Breast epithelium (tissue), 4 donors: ENCODE measurements at regions not wholly inside any gene's neighbourhood (a gene's known extent, or its start where the extent isn't known, plus 50 kb on each side); places are given as distances from the start of the nearest gene placed in this dataset.
"Not testable (repeated sequence)": the region's sequence is repeated elsewhere in the genome, so short reads cannot be mapped to it uniquely, and the experiment has no call there.

Experiments used
- DNase-seq, 2 donors: peaks; one replicate each; pipeline ENCODE4 v3.0.0-alpha.2; 2019; ENCODE audit warnings: low spot score in 2 of 2
- H3K27ac ChIP-seq, 2 donors: fragments of 200-600 bp; sonication (generic) in 1 of 2; one replicate each; pipeline ENCODE4 v1.5.1; 2016 to 2019; ENCODE audit warnings: mild to moderate bottlenecking in 1 of 2
- H3K27me3 ChIP-seq, 2 donors: fragments of 200-600 bp; sonication (generic) in 1 of 2; one replicate each; pipeline versions ENCODE4 v1.5.1 to v1.6.0; 2017 to 2019; ENCODE audit warnings: control low read depth in 1 of 2, mild to moderate bottlenecking in 1 of 2
- H3K36me3 ChIP-seq: fragments of 200-600 bp; one replicate; pipeline ENCODE4 v1.5.1; 2019
- H3K4me1 ChIP-seq, 2 donors: fragments of 200-600 bp; sonication (generic); one replicate each; pipeline ENCODE4 v1.5.1; 2016 to 2019; ENCODE audit warnings: control low read depth in 1 of 2
- H3K4me3 ChIP-seq, 3 donors: fragments of 200-600 bp; sonication (generic); 1 replicate in 2 of 3; 2 replicates in 1 of 3; pipeline ENCODE4 v1.5.1; 2016 to 2019; ENCODE audit warnings: mild to moderate bottlenecking in 3 of 3, moderate library complexity in 2 of 3
- H3K9me3 ChIP-seq, 2 donors: fragments of 200-600 bp; sonication (generic) in 1 of 2; one replicate each; pipeline ENCODE4 v1.5.1; 2016 to 2019; ENCODE audit warnings: control low read depth in 1 of 2
- intact Hi-C: fragments of 100-400 bp; cut with DNase I; formaldehyde crosslinking; loops from one replicate; pipeline ENCODE4 v1.15.1; 2023; ENCODE audit warnings: low total_unique reads

DNA sequence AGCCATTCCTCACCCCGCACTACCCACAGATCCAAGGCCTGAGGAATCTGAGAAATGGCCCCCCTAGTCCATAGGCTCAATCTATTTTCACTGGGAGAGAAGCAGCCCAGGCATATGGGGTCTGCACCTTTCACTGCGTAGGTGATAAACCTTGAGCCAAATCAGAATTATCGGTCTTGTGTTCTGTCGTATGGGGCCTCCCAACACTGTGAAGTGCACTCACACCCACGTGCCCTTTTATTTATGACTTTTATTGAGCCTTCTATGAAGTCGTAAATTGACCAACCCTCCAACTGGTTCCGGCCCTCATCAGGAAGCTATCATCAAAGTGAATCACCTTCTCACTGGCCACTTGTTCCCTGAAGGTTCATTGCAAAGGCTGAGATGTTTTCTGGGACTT, 259.3 kb downstream of the NPIPA7 start:
- H3K36me3 ChIP-seq, H3K4me1 ChIP-seq, H3K27ac ChIP-seq, intact Hi-C loops, H3K9me3 ChIP-seq, H3K27me3 ChIP-seq, H3K4me3 ChIP-seq, DNase-seq: not testable (repeated sequence)

DNA sequence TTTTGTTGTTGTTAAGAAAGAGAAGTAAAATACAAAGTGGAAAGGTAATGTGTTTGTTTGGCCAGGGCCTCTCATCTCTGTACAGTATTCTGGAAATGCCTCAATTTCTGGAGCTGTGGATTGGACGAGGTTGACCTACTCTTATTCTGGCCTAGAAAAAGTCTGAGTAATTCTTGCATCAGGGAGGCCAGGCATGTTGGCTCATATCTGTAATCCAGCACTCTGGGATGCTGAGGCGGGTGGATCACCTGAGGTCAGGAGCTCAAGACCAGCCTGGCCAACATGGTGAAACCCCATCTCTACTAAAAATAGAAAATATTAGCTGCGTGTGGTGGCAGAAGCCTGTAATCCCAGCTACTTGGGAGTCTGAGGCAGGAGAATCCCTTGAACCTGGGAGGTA, 259.8 kb downstream of the NPIPA7 start:
- H3K27ac ChIP-seq, H3K4me1 ChIP-seq, H3K4me3 ChIP-seq, intact Hi-C loops, H3K36me3 ChIP-seq, H3K27me3 ChIP-seq, H3K9me3 ChIP-seq, DNase-seq: not testable (repeated sequence)

DNA sequence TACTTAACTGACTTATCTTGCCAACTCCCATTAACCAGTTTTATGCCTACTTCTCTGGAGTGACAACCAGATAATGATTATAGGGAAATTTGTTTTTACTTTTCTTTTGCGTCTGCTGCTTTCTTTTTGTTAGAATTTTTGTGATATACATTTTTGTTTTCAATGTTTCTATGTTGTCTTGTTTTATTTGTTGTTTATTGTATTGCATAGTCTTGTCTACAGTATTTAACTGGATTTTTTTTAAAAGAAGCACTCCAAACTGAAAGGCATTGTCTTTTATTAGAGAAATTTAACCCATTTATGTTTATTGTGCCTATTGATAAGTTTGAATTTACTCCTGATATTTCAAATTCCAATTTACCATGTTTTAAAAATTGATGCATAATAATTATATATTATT, 264.9 kb downstream of the NPIPA7 start:
- intact Hi-C loops, DNase-seq, H3K27ac ChIP-seq, H3K27me3 ChIP-seq, H3K4me3 ChIP-seq, H3K4me1 ChIP-seq, H3K9me3 ChIP-seq, H3K36me3 ChIP-seq: not testable (repeated sequence)

DNA sequence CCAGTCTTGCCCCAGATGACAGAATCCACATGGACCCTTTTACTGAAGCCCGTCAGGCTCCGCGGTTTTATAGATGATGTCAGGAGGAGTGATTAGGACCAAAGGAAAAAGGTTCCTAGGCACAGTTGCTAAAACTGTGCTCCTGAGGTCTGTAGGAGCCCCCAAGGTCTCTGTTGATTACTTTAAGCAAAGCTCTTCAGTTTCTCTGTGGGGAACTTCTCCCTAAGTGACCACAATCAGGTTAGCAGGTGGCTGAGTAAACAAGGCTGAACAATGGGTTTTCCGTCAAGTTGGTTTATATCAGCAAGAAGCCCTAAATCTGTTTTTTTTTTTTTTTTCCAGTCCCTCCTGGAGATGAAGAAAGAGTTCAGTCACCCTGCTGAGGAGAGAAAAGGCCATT, 269.1 kb downstream of the NPIPA7 start:
- H3K27ac ChIP-seq, H3K4me1 ChIP-seq, DNase-seq, H3K9me3 ChIP-seq, intact Hi-C loops, H3K27me3 ChIP-seq, H3K4me3 ChIP-seq, H3K36me3 ChIP-seq: not testable (repeated sequence)

DNA sequence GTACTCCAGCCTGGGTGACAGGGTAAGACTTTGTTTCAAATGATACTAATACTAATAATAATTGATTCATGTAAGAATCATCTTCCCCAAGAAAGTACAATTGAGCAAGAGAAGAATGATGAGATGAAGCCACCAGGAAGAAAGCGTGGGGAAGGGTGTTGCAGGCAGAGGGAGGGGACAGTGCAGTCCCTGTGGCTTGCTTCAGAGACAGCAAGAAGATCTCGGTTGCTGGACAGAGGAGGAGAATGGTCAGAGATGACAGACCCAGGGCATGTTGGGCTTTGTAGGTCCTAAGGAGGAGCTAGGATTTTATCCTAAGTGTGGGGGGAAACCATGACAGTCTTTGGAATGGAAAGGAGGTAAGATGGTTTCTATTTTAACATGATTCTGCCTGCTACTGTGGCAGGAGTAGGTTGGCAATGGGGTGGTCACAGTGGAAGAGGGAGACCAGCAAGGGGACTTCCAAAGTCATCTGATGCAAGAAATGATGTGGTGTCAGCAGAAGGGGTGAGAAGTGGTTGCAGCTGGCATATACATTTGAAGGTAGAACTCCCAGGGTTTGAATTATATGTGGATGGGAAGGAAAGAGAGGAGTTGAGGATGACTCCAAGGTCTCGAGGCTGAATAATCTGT, 293.4 kb downstream of the NPIPA7 start:
- H3K27ac ChIP-seq, H3K36me3 ChIP-seq, intact Hi-C loops, DNase-seq, H3K4me3 ChIP-seq, H3K4me1 ChIP-seq, H3K27me3 ChIP-seq, H3K9me3 ChIP-seq: not testable (repeated sequence)

DNA sequence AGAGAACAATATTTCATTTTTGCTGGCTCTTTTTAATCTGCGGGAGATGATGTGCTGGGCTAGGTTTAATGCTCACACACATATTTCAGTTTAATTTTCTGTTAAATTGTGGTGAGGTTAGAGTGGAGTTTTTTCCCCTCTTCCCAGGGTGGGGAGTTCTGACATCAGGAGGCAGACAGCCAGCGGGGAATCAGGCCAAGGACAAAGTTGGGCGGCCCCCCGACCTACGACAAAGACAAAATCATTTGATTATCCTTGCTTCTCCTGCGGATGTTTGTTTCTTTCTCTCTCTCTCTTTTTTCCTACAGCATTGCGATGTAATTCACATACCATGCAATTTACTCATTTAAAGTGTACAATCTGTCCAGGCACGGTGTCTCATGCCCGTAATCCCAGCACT, 295.9 kb downstream of the NPIPA7 start:
- H3K4me1 ChIP-seq, intact Hi-C loops, DNase-seq, H3K36me3 ChIP-seq, H3K27ac ChIP-seq, H3K27me3 ChIP-seq, H3K4me3 ChIP-seq, H3K9me3 ChIP-seq: not testable (repeated sequence)

DNA sequence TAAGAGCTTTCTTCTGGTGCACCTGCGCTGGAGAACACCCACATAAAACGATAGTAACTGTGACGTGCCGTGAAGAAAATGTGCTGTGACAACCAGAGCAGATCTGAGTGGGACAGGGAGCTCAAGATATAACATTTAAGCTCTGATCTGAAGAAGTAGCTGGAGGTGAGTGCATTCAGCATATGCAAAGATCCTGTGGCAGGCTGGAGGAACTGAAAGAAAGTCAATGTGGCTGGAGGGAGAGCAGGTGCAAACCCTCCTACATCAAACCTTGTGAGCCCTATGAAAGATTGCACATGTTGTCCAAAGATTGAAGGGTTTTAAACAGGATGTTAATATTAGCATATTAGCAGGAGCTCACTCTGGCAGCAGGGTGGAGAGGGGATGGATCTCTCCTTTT, 342.9 kb downstream of the NPIPA7 start:
- H3K4me1 ChIP-seq, H3K27me3 ChIP-seq, H3K27ac ChIP-seq, intact Hi-C loops, H3K4me3 ChIP-seq, H3K9me3 ChIP-seq, H3K36me3 ChIP-seq, DNase-seq: not testable (repeated sequence)

DNA sequence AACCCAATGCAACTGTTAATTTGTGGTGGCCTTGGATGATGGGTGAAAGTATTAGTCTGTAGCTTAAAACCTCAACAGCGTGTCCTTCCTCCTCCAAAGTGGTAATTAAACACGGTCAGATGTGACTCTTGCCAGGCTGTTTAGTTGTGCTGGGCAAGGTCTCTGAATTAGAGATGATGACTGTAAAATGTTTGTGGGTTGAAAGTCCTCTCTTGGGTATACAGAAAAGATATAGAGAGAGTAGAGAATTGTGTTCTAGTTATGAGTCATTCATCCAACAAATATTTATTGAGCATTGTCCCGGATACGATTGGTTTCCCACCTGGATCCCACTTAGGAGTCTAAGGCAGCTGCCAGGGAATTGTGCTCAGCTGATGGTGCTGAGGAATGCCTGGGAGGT, 343.7 kb downstream of the NPIPA7 start:
- intact Hi-C loops = not testable (repeated sequence)

DNA sequence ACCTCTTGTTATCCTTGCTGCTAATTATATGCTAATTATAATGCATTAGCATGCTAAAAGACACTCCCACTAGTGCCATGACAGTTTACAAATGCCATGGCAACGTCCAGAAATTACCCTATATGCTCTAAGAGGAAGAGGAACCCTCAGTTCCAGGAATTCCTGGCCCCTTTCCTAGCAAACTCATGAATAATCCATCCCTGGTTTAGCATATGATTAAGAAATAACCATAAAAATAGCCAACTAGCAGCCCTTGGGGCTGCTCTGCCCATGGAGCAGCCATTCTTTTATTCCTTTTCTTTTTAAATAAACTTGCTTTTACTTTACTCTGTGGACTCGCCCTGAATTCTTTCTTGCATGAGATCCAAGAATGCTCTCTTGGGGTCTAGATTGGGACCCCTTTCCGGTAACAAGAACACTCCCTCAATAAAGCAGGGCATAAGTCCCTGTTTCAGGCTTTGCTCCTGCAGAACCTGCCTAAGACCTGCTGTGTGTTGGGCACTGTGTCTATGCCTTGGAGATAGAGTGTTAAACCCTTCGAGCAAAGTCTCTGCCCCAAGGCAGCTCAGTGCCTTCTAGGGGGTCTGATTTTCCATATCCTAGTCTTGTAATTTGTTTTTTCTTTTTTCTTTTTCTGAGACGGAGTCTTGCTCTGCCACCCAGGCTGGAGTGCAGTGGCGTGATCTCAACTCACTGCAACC, 345.0 kb downstream of the NPIPA7 start:
- H3K9me3 ChIP-seq, H3K27ac ChIP-seq, H3K27me3 ChIP-seq, H3K36me3 ChIP-seq, H3K4me1 ChIP-seq, intact Hi-C loops, H3K4me3 ChIP-seq, DNase-seq: not testable (repeated sequence)

More for the DNA sequence above, 343.7 kb downstream of the NPIPA7 start:
- not testable (repeated sequence) for DNase-seq, H3K9me3 ChIP-seq, H3K4me1 ChIP-seq, H3K27me3 ChIP-seq, H3K36me3 ChIP-seq, H3K4me3 ChIP-seq, H3K27ac ChIP-seq

DNA sequence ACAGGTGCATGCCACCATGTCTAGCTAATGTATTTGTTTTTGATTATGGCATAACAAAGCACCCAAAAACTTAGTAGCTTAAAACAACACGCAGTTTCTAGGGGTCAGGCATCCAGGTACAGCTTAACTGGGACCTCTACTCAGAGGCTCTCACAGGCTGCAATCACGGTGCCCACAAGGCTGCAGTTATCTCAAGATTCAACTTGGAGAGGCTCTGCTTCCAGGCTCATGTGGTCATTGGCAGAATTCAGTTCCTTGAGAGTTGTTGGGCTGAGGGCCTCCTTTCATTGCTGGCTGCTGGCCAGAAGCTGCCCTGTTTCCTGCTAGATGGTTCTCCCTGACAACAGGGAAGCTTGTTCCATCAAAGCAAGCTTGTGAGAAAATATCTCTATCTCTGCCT, 348.1 kb downstream of the NPIPA7 start:
- DNase-seq, intact Hi-C loops, H3K36me3 ChIP-seq, H3K4me1 ChIP-seq, H3K27me3 ChIP-seq, H3K9me3 ChIP-seq, H3K27ac ChIP-seq, H3K4me3 ChIP-seq: not testable (repeated sequence)

DNA sequence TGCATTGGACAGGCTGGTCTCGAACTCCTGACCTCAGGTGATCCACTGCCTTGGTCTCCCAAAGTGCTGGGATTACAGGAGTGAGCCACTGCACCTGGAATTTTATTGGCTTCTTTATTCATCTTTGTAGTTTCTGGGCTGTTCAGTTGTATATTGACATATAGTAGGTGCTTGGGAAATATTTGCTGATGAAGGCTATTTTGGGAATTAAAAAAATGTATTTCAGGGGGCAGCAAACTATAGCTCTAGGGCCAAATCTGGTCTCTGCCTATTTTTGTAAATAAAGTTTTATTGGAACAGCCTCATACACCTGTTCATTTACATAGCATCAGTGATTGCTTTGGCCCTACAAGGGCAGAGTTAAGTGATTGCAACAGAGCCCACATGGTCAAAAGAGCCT, 363.6 kb downstream of the NPIPA7 start:
- H3K36me3 ChIP-seq, intact Hi-C loops, H3K27ac ChIP-seq, DNase-seq, H3K4me1 ChIP-seq, H3K27me3 ChIP-seq, H3K9me3 ChIP-seq, H3K4me3 ChIP-seq: not testable (repeated sequence)

DNA sequence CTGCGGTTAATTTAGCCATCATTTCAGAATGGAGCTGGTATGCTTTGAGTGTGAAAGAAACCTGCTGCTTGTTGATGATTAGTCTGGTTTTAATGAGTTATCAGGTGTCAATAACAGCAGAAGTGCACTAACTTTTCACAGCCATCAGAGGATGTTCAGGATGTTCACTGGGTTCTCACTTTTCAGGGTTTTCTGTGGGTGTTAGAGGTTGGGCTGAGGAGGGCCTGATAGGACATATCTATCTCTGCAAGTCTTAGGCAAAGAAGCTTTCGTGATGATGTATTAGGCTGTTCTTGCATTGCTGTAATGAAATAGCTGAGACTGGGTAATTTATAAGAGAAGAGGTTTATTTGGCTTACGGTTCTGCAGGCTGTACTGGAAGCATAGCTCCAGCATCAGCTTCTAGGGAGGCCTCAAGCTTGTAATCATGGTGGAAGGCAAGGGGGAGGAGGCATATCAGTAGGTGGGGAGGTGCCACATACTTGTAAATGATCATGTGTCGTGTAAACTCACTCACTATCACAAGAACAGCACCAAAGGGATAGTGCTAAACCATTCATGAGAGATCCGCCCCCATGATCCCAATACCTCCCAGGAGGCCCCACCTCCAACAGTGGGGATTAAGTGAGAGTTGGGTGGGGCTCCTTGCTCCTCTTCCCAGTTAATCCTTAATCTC, 376.2 kb downstream of the NPIPA7 start:
- H3K27ac ChIP-seq, DNase-seq, H3K9me3 ChIP-seq, H3K4me1 ChIP-seq, H3K27me3 ChIP-seq, H3K4me3 ChIP-seq, H3K36me3 ChIP-seq, intact Hi-C loops: not testable (repeated sequence)
